GM21447 (cell line): ENCODE measurements at regions not wholly inside any gene's neighbourhood (a gene's known extent, or its start where the extent isn't known, plus 50 kb on each side); places are given as distances from the start of the nearest gene placed in this dataset.
"Not testable (repeated sequence)": the region's sequence is repeated elsewhere in the genome, so short reads cannot be mapped to it uniquely, and the experiment has no call there.

Experiments
- ATAC-seq: cut with Tn5 transposase; IDR thresholded peaks from one replicate; pipeline ENCODE4 v1.9.1; 2021; ENCODE audit not compliant: unreplicated experiment

DNA sequence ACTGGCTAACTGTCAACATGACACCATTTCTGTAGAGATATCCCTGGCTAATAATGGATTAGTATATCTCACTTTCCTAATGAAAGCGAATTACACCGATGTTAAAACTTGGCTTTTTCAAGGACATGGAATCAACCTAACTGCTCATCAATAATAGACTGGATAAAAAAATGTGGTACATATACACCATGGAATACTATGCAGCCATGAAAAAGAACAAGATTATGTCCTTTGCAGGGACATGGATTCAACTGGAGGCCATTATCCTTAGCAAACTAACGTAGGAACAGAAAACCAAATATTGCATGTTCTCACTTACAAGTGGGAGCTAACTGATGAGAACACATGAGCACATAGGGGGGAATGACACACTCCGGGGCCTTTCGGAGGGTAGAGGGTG lies 62.6 kb downstream of the ZIC1 start:
- no peak for ATAC-seq

DNA sequence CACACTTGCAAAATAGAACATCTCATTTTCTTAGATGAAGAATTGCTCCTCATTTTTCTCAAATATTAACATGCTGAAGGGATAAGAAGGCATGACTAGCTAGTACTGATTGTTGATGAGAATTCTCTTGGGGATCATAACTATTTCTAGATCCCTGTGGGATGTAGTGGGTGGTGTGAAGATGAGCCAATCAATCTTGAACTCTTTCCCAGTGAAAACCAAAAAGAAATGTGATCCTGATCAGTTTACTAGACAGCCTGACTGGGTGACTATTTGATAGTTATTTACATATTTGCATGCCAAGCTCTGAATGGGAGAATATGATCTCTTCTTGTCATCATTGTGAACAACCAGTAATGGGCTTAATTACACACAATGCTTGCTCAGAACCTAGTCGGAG lies 63.7 kb downstream of the ZIC1 start:
- no peak for ATAC-seq

GRCh38 chr3:147483145-147483544 lies 74.0 kb downstream of the ZIC1 start:
- ATAC-seq = no peak

DNA sequence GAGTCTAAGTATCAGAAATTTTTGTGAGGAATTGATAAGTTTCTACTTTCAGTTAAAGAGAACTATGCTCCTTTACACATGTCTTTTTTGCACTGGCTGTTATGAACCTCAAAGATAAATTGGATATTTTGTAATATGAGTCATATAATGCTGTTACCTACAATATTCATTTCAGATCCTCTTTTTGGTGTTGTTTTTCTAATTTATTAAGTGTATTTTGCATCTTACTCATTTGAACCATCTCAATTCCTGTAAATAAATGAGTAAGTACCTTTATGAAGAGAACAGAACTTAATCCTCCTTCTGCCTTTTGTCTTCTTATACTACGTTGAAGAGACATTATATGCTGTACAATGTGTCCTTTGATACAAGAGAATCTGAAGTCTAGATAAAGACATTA lies 74.4 kb downstream of the ZIC1 start:
- no peak for ATAC-seq

DNA sequence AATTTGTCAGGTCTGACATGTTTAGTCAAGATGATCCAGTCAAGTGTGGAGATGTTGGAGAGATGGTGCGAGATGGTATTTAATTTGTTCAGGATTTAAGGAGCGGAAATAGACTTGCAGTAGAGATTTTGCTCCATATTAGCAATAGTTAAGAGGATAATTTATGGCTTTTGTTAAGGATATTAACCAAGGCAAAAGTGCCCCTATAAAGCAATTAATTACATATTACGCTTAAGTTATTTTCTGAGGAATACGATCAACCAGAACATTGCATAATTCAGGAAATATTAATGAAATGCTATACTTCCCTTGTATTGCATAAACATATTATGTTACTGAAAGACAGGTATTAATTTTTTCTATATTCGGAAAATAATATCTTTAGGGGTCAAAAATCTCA lies 83.9 kb downstream of the ZIC1 start:
- ATAC-seq = no peak

GRCh38 chr3:147493666-147494065 lies 84.5 kb downstream of the ZIC1 start:
- ATAC-seq = no peak

DNA sequence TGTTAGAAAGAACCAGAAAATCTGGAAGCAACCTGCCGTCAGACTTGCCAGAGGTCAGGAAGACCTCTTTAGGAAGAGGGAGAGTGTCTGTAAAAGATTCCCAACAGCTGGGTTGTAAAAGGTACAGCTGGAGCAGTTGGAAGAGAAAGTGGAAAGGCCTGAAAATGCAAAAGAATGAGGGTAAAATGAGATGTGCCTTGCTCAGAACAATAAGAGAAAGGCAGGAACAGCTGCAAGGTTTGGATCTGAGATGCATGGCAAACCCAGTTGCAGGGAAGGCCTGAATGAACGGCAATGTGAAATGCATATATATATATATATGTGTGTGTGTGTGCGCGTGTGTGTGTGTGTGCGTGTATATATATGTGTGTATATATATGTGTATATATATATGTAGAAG lies 88.1 kb downstream of the ZIC1 start:
- no peak for ATAC-seq

DNA sequence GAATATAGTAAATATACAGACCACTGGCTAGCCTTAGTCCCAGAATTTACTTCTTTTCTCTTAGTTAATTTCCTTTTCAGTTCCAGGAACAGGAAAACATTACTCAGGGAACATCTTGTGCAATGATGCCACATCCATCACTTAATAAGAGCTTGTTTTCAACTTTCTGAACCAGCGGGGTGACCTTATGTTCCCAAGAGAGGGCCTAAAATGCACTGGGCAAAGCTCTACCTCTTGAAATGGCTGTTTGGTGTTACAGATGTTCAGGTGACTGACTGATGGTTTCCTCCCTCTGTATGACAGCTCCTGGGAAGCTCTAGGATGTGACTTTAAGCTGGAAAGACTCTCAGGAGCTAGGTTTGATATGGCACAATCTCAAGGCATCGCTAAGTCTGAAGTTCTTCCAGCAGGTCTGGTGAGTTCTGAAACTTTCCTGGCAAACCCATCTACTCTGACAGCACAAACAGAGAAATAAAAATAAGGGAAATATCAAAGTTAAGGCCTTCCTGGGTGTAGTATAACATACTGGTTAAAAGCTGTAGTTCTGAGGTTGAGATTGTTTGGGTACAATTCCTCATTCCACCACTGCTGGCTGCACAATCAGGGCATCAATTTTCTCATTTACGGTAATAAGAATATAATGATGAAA lies 98.6 kb downstream of the ZIC1 start:
- ATAC-seq = no peak

- no peak for ATAC-seq
These were observed 100.3 kb downstream of the ZIC1 start for GRCh38 chr3:147509448-147509847.

DNA sequence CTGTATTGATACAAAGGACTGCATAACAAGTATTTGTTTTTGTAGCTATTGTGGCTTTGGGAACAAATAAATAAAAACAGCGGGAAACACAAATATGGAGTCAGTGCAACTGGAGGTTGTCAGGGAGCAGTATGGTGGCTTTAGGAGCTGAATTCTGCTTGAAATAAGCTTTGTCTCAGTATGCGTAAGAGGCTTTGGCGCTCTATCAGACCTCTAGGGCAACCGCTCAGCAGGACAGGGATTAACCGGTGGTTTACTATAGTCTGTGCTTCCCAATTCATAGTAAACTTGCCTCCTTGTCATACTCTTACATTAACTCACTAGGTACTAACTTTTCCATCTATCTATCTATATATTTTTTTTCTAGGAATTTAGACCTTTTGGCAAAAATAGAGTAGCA lies 104.6 kb downstream of the ZIC1 start:
- no peak for ATAC-seq

GRCh38 chr3:147514366-147515160 lies 105.4 kb downstream of the ZIC1 start:
- no peak for ATAC-seq

- ATAC-seq = no peak
These were observed 109.3 kb downstream of the ZIC1 start for GRCh38 chr3:147518465-147518864.

DNA sequence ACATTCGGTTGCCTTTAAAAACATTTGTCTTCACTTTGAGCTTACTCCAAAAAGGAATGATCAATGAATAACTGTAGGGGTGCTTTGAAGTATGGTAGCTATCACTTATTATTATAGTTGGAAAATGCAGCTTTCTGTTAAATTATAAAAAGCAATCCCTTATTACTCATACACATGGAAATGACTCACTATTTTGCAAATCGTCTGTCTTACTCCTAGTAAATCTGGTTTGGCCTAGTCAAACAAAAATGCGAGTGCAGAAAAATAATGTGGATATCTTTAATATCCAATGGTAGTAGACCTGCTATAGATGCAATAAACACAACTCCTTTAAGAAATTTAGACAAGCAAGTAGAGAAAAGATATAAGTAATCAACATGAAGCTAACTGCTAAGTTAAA lies 112.5 kb downstream of the ZIC1 start:
- no peak for ATAC-seq

DNA sequence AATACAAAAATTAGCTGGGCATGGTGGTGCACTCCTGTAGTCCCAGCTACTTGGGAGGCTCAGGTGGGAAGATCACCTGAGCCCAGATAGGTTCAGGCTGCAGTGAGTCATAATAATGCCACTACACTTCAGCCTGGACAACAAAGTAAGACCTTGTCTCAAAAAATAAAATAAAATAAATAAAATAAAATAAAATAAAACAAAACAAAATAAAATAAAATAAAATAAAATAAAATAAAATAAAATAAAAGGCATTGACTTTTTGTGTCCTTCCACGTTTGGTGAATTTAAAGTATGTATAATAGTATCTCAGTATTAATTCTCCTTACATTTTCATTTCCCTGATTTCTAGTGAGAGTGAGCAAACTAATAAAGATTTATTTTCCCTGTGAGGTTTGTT lies 113.6 kb downstream of the ZIC1 start:
- not testable (repeated sequence) for ATAC-seq

DNA sequence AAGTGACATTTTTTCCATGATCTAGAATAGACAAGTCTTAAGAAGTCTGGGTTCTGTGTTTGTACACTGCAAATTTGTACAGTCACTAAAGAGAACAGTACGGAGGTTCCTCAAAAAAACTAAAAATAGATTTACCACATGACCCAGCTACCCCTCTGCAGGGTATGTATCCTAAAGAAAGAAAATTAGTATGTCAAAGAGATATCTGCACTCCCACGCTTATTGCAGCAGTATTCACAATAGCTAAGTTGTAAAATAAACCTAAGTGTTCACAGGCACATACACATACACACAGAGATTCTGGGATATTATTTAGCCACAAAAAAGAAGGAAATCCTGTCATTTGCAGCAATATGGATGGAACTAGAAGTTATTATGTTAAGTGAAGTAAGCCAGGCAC lies 120.4 kb downstream of the ZIC1 start:
- no peak for ATAC-seq

DNA sequence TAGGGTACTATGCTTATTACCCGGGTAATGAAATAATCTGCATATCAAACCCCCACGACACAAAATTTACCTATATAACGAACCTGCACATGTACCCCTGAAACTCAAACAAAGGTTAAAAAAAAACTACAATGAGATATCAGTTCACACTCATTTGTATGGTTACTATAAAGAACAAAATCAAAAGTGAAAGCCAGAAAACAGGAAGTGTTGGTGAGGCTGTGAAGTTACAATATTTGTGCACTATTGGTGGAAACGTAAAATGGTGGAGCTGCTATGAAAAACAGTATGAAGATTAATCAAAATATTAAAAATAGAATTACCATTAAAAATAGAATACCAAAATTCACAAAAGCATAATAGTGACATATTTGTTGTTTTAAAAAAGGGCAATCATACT lies 128.9 kb downstream of the ZIC1 start:
- peak; percentile 65 for ATAC-seq

- ATAC-seq = no peak
These were observed 131.8 kb downstream of the ZIC1 start for GRCh38 chr3:147540921-147541320.

- no peak for ATAC-seq
These were observed 135.1 kb downstream of the ZIC1 start for GRCh38 chr3:147544290-147544689.

DNA sequence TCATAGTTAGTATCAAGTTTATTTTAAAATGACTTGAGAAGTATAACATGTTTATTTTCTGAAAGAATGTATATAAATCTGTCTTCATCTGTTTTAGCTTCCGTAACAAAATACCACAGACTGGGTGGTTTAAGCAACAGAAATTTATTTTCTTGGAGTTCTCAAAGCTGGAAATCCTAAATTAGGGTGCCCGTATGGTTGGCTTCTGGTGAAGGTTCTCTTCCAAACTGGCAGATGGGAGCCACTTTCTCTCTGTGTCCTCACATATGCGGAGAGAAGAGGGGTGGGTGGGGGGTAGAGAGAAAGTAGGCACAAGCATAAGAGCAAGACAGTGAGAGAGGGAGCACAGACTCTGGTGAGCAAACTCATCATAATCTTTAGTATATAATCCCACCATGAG lies 142.3 kb downstream of the ZIC1 start:
- ATAC-seq = no peak

- ATAC-seq = no peak
These were observed 145.2 kb downstream of the ZIC1 start for GRCh38 chr3:147554332-147554731.

- no peak for ATAC-seq
These were observed 163.8 kb downstream of the ZIC1 start for GRCh38 chr3:147572970-147573340.

DNA sequence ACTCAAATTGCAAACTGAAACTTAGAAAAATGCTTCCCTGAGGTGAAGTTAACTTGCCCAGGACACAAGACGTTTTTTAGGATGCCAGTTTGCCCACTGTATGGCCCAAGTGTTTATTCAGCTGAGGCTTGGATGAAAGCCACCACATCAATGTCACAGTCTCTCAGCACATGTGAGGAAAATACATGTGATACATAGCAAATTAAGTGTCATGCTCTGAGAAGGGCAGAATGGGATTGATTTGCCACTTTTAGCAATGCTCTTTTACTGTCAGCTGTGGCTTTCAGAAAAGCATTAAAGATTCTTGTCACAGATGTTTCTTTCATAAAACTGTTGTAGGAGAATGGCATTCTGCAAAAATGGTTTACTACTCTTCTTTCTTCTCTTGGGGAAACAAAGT lies 165.5 kb downstream of the ZIC1 start:
- no peak for ATAC-seq

DNA sequence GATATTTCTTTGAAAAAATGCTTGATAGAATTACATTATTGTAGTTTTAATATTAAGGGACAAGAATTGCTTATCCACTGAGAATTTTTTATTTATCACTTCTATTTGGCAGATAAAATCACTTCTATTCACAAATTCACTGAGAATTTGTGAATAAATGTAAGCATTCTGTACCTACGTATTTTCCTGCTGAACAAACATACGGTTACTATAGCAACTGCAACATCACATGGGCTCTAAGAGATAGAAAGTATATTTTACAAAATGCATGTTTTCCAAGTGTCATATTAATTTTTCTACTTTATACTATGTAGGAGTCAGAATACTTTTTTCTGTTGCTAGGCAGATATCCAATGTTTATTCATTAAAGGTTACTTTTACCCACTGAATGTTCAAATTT lies 166.2 kb downstream of the ZIC1 start:
- ATAC-seq = no peak
